Colonic mucosa (tissue), 4 donors: ENCODE measurements at regions not wholly inside any gene's neighbourhood (a gene's known extent, or its start where the extent isn't known, plus 50 kb on each side); places are given as distances from the start of the nearest gene placed in this dataset.

ENCODE experiments used
- DNase-seq: peaks from one replicate; pipeline ENCODE4 v3.0.0-alpha.2; 2020
- H3K27ac ChIP-seq: fragments of 200-600 bp; one replicate; pipeline ENCODE4 v1.8.0; 2021
- H3K27me3 ChIP-seq: fragments of 200-600 bp; one replicate; pipeline ENCODE4 v1.8.0; 2021
- H3K36me3 ChIP-seq: fragments of 200-600 bp; one replicate; pipeline ENCODE4 v1.8.0; 2021
- H3K4me1 ChIP-seq: fragments of 200-600 bp; one replicate; pipeline ENCODE4 v1.8.0; 2021; ENCODE audit warnings: mild to moderate bottlenecking
- H3K4me3 ChIP-seq: fragments of 200-600 bp; one replicate; pipeline ENCODE4 v1.8.0; 2021
- H3K9ac ChIP-seq, 2 donors: one replicate each; pipeline ENCODE4 v1.7.0; 2013; ENCODE audit warnings: control low read depth in 2 of 2, low read depth in 2 of 2, low read length in 2 of 2
- H3K9me3 ChIP-seq: fragments of 200-600 bp; one replicate; pipeline ENCODE4 v1.8.0; 2021
- intact Hi-C: fragments of 100-400 bp; cut with DNase I; formaldehyde crosslinking; loops from one replicate; pipeline ENCODE4 v1.14.1; 2022
- TF ChIP-seq, protein P1 (sequence below): fragments of 200-600 bp; IDR thresholded peaks from one replicate; pipeline ENCODE4 v1.8.0; 2022; ENCODE audit warnings: antibody characterized with exemption, mild to moderate bottlenecking
- donor health status: healthy.
- donor health status: DM: no; HTN: no; CAD: no.
- donor health status: DM: no; HTN: no; CAD: no.

DNA sequence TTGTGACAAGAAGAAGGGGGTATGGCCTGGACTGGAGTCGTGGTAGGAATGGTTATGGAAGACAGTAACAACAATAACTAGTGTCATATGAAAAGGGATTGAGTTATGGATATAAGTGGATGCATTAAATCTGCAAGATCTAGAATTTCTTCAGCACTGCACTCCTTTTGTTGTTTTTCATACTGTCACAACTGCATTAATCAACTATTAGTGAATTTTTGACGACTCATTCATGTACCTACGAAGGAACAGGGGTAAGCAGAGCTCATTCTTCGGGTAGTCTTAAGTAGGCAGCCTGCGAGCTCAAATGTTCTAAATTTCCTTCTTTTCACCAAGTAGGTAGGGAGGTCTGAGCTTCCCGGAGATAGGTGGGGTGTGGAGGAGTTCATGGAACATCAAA lies 109.7 kb upstream of the UPP2 start:
- no peak for DNase-seq
- TF ChIP-seq, protein P1, sequence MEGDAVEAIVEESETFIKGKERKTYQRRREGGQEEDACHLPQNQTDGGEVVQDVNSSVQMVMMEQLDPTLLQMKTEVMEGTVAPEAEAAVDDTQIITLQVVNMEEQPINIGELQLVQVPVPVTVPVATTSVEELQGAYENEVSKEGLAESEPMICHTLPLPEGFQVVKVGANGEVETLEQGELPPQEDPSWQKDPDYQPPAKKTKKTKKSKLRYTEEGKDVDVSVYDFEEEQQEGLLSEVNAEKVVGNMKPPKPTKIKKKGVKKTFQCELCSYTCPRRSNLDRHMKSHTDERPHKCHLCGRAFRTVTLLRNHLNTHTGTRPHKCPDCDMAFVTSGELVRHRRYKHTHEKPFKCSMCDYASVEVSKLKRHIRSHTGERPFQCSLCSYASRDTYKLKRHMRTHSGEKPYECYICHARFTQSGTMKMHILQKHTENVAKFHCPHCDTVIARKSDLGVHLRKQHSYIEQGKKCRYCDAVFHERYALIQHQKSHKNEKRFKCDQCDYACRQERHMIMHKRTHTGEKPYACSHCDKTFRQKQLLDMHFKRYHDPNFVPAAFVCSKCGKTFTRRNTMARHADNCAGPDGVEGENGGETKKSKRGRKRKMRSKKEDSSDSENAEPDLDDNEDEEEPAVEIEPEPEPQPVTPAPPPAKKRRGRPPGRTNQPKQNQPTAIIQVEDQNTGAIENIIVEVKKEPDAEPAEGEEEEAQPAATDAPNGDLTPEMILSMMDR, result no peak
- no peaks in the 10 kb centered on the region for H3K4me1 ChIP-seq
- no peaks in the 10 kb centered on the region for H3K27me3 ChIP-seq
- intact Hi-C loops, result no loop called here
- no peak overlapping the region for H3K4me3 ChIP-seq
- no peaks in the 10 kb centered on the region for H3K9me3 ChIP-seq
- no peak overlapping the region for H3K9ac ChIP-seq
- no peaks in the 10 kb centered on the region for H3K36me3 ChIP-seq
- H3K27ac ChIP-seq, result no peak overlapping the region

DNA sequence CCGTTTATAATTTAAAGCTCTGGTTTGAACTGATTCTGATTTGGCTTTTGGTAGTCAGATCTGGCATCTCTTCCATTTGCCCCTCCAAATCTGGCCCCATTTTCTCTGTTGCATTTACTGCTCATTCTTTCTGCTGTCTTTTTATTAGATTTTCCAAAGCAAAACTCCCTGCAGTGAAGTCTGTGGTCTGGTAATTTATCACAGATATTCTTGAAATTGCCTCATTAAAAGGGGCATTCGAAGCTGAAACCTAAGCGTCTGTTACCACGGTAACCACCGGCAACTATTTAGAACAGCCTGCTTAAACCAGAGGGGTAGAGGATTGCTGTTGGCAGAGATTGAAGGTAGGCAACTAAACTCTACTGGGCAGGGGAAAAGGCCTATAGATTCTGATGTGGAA lies 111.5 kb upstream of the UPP2 start:
- H3K27ac ChIP-seq, result no peak overlapping the region
- H3K4me1 ChIP-seq, result no peaks in the 10 kb centered on the region
- no peak for DNase-seq
- no peaks in the 10 kb centered on the region for H3K27me3 ChIP-seq
- intact Hi-C loops, result no loop called here
- TF ChIP-seq, protein P1, result no peak
- no peaks in the 10 kb centered on the region for H3K36me3 ChIP-seq
- H3K4me3 ChIP-seq, result no peak overlapping the region
- H3K9me3 ChIP-seq, result no peaks in the 10 kb centered on the region
- H3K9ac ChIP-seq, result no peak overlapping the region

DNA sequence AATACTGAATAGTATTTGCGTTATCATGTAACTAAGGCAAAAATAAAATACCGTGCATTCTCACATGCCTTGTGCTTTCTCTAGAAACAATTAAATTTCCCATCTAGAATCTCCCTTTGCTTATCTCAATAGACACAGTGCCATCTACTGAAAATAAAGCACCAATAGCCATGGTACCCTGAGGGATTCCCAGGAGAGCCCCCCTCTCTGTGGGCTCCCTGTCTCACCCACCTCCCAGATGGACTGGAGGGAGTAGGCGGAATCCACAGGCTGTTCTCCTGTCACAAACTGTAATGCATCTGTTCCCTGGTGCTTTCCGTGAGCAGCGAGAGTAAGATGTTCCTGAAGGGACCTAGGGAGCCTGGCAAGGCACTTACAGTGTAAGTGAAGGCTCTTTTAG lies 112.4 kb upstream of the UPP2 start:
- Histone ChIP-seq H3K36me3 (no peaks in the 10 kb centered on the region), H3K4me3 (no peak overlapping the region), H3K4me1 (no peaks in the 10 kb centered on the region), H3K27me3 (no peaks in the 10 kb centered on the region), H3K9ac (no peak overlapping the region), H3K27ac (no peak overlapping the region), H3K9me3 (no peaks in the 10 kb centered on the region)
- TF ChIP-seq, protein P1, result no peak
- no peak for DNase-seq
- intact Hi-C loops, result no loop called here

DNA sequence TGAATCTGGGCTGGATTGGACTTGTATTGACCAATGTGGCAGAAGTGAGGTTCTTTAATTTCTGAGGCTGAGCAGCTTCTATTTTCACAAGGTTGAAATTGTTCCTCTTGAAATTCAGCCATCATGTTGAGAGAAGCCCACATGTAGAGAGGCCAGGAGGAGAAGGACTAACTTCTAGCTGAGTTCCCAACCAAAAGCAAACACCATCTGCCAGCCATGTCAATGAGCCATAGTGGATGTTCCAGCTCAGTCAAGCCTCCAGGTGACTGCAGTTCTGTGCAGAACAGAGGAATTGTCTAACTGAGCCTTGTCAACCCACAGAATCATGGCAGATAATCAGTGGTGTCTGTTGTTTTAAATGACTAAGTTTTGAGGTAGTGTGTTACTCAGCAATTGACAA lies 110.6 kb upstream of the ACVR1 start:
- H3K4me3 ChIP-seq, result no peak overlapping the region
- no peak overlapping the region for H3K9ac ChIP-seq
- no peaks in the 10 kb centered on the region for H3K4me1 ChIP-seq
- no peak overlapping the region for H3K27ac ChIP-seq
- TF ChIP-seq, protein P1, result no peak
- intact Hi-C loops, result no loop called here
- no peaks in the 10 kb centered on the region for H3K36me3 ChIP-seq
- H3K9me3 ChIP-seq, result no peaks in the 10 kb centered on the region
- H3K27me3 ChIP-seq, result no peaks in the 10 kb centered on the region
- no peak for DNase-seq

DNA sequence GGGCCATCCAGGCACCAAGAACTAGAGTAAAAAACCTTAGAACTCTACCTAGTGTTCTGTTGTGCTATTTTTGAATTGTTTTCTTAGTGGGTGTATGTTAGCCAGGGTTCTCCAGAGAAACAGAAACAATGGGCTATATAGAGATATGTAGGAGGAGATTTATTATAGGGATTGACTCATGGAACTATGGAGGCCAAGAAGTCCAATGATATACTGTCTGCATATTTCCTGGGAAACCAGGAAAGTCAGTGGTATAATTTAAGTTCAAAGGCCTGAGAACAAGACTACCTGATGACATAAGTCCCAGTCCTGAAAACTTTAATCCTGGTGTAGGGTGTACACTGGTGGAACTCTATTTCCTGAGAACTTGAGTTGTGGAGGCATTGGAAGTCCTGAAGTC lies 108.7 kb upstream of the ACVR1 start:
- no peak for DNase-seq
- H3K9me3 ChIP-seq, result no peaks in the 10 kb centered on the region
- H3K4me3 ChIP-seq, result no peak overlapping the region
- no peaks in the 10 kb centered on the region for H3K4me1 ChIP-seq
- no peak overlapping the region for H3K9ac ChIP-seq
- no peak overlapping the region for H3K27ac ChIP-seq
- TF ChIP-seq, protein P1, result no peak
- intact Hi-C loops, result no loop called here
- no peaks in the 10 kb centered on the region for H3K36me3 ChIP-seq
- no peaks in the 10 kb centered on the region for H3K27me3 ChIP-seq

DNA sequence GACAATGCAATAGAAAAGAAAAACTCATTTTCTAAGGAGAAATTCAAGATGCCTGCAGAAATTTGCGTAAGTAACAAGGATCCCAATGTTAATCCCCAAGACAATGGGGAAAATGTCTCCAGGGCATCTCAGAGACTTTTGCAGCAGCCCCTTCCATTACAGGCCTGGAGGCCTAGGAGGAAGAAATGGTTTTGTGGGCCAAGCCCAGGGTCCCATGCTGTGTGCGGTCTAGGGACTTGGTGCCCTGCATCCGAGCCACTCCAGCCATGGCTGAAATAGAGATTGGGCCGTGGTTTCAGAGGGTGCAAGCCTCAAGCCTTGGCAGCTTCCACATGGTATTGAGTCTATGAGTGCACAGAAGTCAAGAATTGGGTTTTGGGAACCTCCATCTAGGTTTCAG lies 103.9 kb upstream of the ACVR1 start:
- no peak overlapping the region for H3K27ac ChIP-seq
- H3K9ac ChIP-seq, result no peak overlapping the region
- H3K4me1 ChIP-seq, result no peaks in the 10 kb centered on the region
- no peak overlapping the region for H3K4me3 ChIP-seq
- intact Hi-C loops, result no loop called here
- no peak for DNase-seq
- no peaks in the 10 kb centered on the region for H3K36me3 ChIP-seq
- no peaks in the 10 kb centered on the region for H3K9me3 ChIP-seq
- H3K27me3 ChIP-seq, result no peaks in the 10 kb centered on the region
- TF ChIP-seq, protein P1, result no peak
